NCI-H2196 treated with DMSO at 0.1 percent for 48 hours (cell line): ENCODE measurements at regions not wholly inside any gene's neighbourhood (a gene's known extent, or its start where the extent isn't known, plus 50 kb on each side); places are given as distances from the start of the nearest gene placed in this dataset.

ENCODE experiments used
- DNase-seq: peaks from one replicate; lab custom pipeline; 2025; ENCODE audit not compliant: unreplicated experiment; lab: John Stamatoyannopoulos, UW

- no peak for DNase-seq
Observed at GRCh38 chr11:134530636-134531326, 118.7 kb upstream of the B3GAT1 start.

- no peak for DNase-seq
Observed at GRCh38 chr11:134529212-134530096, 117.4 kb upstream of the B3GAT1 start.

GRCh38 chr11:134528453-134528852, 116.4 kb upstream of the B3GAT1 start:
- DNase-seq = no peak

GRCh38 chr11:134527382-134528243, 115.6 kb upstream of the B3GAT1 start:
- no peak for DNase-seq

- no peak for DNase-seq
Observed at GRCh38 chr11:134524896-134525845, 113.1 kb upstream of the B3GAT1 start.

GRCh38 chr11:134524201-134524600, 112.2 kb upstream of the B3GAT1 start:
- DNase-seq = no peak

GRCh38 chr11:134522782-134523570, 110.9 kb upstream of the B3GAT1 start:
- DNase-seq = no peak

- no peak for DNase-seq
Observed at GRCh38 chr11:134521452-134522289, 109.6 kb upstream of the B3GAT1 start.

- no peak for DNase-seq
Observed at GRCh38 chr11:134521001-134521400, 109.0 kb upstream of the B3GAT1 start.

GRCh38 chr11:134519788-134520187, 107.7 kb upstream of the B3GAT1 start:
- no peak for DNase-seq

- DNase-seq = no peak
Observed at GRCh38 chr11:134519390-134519750, 107.3 kb upstream of the B3GAT1 start.

GRCh38 chr11:134518616-134519389, 106.8 kb upstream of the B3GAT1 start:
- no peak for DNase-seq

- DNase-seq = no peak
Observed at GRCh38 chr11:134517621-134518293, 105.7 kb upstream of the B3GAT1 start.

- no peak for DNase-seq
Observed at GRCh38 chr11:134517115-134517514, 105.1 kb upstream of the B3GAT1 start.

- no peak for DNase-seq
Observed at GRCh38 chr11:134516529-134516928, 104.5 kb upstream of the B3GAT1 start.

GRCh38 chr11:134515081-134515960, 103.3 kb upstream of the B3GAT1 start:
- no peak for DNase-seq
